ENCODE measurements at regions not wholly inside any gene's neighbourhood (a gene's known extent, or its start where the extent isn't known, plus 50 kb on each side); places are given as distances from the start of the nearest gene placed in this dataset.
"Not testable (repeated sequence)": the region's sequence is repeated elsewhere in the genome, so short reads cannot be mapped to it uniquely, and the experiment has no call there.

DNA sequence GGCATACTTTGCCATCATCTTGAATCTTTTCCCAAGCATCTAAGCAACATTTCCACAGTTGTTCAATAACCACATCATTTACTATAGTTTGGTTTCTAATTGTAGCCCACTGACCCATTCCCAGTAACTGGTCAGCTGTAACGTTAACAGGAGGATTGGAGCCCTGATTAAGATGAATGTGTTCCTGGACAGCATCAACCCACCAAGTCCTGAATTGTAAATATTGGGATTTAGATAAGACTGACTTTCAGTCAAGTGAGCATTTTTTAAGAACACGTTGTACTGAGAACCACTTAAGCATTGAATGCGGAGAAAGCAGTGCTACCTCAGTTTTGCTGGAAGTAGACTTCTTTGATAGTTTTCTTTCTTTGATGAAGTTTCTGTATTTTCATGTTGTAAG is 53.3 kb upstream of the ARL4D start:
- not testable (repeated sequence) for DNase-seq (ENCODE audit: low read depth in 3 of 3)

DNA sequence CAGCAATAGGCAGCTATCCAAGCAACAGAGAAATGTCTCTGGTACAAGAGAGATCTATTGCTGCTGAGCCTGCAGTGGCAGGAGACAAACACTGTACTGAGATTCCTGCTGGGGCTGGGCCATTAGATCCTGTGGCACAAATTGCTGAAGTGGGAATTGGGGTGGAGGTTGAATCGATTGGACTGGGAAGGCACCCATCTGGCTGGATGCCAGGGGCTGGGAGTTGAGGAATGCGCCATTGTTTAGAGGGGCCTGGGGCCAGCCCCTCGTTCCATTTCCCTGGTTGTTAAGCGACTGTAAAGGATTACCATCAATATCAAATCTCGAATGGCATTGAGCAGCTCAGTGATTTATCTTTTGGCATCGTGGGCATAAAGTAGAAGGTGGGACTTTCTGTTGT is 54.1 kb upstream of the ARL4D start:
- DNase-seq (ENCODE audit: low read depth in 3 of 3): no peak

DNA sequence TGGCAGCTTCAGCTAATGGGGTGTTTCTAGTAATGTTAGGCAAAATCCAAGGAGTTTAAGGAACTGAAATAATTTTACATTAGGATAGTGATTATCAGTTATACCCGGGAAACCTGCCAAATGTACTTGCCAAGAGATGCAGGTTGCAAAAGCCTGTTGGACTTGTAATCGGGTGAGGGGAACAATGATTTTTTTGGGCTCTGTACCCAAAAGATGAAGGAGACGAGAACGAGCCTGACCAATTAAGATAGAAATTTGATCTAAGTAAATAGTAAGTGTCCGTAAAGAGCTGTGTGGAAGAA is 56.3 kb upstream of the ARL4D start:
- DNase-seq (ENCODE audit: low read depth in 3 of 3): no peak

- DNase-seq (ENCODE audit: low read depth in 3 of 3): peak in 1 of 3 donors; percentile 26
Measured at GRCh38 chr17:43341715-43342588, 56.8 kb upstream of the ARL4D start.

GRCh38 chr17:43338886-43339516 is 59.8 kb upstream of the ARL4D start:
- peak in 1 of 3 donors; percentile 51 for DNase-seq (ENCODE audit: low read depth in 3 of 3)

GRCh38 chr17:43337684-43338428 is 60.9 kb upstream of the ARL4D start:
- DNase-seq (ENCODE audit: low read depth in 3 of 3): no peak

- no peak for DNase-seq (ENCODE audit: low read depth in 3 of 3)
Measured at GRCh38 chr17:43334738-43335402, 63.9 kb upstream of the ARL4D start.

DNA sequence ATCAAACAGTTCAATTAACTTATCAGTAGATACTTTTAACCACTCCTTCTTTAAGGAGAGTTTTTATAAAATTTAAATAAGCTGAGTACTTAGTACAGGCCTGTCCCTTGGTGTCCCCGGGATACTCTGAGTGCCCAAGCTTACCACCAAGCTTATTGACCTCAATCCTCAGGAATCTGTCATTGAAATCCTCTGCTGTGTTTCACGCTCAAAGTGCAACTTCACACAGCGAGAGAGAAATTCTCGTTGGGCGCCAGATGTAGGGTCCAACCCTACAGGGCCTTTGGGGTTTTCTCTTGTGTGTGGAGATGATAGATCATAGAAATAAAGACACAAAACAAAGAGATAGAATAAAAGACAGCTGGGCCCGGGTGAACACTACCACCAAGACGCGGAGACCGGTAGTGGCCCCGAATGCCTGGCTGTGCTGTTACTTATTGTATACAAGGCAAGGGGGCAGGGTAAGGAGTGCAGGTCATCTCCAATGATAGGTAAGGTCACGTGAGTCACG is 65.3 kb upstream of the ARL4D start:
- no peak for DNase-seq (ENCODE audit: low read depth in 3 of 3)

DNA sequence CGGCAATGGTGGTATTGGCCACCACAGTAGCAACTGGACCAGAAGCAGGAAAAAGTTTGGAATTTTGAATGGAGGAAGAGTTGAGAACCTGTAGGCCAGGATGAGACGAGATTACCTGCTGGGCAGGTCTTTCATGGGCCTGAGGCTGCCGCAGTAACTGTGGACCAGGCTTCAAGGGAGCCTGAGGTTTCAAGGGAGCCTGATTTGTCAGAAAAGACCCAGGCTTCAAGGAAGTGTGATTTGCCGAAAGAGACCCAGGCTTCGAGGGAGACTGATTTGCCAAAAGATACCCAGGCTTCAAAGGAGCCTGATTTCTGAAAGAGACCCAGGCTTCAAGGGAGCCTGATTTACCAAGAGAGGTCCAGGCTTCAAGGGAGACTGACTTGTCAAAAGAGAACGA is 66.6 kb upstream of the ARL4D start:
- no peak for DNase-seq (ENCODE audit: low read depth in 3 of 3)

DNA sequence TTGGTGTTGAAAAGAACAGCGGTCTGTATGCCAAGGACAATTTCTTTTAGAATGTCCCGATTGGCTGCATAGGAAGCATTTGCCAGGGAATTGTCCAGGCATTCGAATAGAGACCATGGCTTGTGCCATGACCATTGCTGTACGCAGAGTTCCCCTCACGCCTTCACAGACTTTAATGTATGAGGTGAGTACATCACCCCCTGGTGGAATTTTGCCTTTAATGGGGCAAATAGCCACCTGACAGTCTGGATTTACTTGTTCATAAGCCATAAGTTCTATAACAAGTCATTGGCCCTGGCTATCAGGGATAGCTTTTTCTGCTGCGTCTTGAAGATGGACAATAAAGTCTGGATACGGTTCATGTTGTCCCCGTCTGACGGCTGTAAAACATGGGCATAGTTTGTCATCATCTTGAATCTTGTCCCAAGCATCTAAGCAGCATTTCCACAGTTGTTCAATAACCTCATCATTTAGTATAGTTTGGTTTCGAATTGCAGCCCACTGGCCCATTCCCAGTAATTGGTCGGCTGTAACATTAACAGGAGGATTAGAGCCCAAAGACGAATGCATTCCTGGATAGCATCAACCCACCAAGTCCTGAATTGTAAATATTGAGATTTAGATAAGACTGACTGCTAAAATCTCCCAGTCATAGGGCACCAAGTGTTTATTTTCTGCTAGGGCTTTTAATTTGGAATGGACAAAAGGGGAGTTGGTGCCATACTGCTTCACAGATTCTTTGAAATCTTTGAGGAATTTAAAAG is 67.7 kb upstream of the ARL4D start:
- DNase-seq (ENCODE audit: low read depth in 3 of 3): no peak

- no peak for DNase-seq (ENCODE audit: low read depth in 3 of 3)
Measured at GRCh38 chr17:43329183-43329582, 69.6 kb upstream of the ARL4D start.

DNA sequence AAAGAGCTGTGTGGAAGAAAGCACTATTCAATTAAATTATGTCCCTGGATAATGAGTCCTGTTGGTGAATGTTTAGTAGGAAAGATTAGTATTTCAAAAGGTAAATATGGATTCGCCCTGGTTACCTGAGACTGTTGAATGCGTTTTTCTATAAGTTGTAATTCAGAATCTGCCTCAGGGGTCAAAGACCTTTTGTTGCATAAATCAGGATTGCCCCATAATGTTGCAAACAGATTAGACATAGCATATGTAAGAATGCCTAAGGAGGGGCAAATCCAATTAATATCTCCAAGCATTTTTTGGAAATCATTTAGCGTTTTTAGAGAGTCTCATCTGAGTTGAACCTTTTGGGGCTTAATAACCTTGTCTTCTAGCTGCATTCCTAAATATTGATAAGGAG is 70.1 kb upstream of the ARL4D start:
- DNase-seq (ENCODE audit: low read depth in 3 of 3): no peak

GRCh38 chr17:43327834-43328420 is 70.9 kb upstream of the ARL4D start:
- DNase-seq (ENCODE audit: low read depth in 3 of 3): no peak

- no peak for DNase-seq (ENCODE audit: low read depth in 3 of 3)
Measured at GRCh38 chr17:43327421-43327820, 71.4 kb upstream of the ARL4D start.

DNA sequence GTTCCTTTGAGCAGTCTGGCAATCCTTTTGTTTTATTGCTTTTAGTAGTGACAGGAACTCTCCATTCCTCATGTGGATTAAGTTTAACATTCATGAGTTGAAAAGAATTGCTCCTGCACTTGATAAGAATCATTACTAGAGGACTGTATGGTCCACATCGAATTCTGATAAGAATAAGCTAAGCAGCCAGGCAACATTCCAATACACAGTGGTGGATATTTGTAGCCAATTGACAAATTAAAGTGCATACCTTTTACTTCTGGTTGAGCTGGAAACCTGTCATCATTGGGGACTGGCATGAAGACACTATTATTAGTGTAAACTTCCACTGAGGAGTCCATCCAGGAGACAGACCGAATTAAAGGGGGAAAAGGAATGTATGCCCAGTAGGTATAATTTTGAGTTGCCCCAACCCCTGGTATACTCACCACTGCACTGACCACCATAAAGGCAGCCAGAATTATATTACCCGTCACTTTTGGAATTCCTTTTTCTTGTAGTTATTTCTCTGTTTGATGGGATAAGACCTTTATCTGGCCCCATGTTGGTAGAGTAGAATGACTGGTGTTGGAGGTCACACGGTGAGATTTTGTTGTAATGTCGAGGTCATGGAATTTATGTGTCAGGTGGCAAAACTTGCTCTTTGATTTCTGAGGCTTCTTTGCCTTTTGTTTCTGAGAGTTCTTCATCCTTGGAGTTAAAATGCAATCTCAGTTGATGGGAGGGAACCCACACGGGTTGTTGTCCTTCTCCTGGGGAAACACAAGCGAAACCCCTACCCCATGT is 72.1 kb upstream of the ARL4D start:
- DNase-seq (ENCODE audit: low read depth in 3 of 3): no peak

GRCh38 chr17:43324205-43324893 is 74.4 kb upstream of the ARL4D start:
- no peak for DNase-seq (ENCODE audit: low read depth in 3 of 3)

DNA sequence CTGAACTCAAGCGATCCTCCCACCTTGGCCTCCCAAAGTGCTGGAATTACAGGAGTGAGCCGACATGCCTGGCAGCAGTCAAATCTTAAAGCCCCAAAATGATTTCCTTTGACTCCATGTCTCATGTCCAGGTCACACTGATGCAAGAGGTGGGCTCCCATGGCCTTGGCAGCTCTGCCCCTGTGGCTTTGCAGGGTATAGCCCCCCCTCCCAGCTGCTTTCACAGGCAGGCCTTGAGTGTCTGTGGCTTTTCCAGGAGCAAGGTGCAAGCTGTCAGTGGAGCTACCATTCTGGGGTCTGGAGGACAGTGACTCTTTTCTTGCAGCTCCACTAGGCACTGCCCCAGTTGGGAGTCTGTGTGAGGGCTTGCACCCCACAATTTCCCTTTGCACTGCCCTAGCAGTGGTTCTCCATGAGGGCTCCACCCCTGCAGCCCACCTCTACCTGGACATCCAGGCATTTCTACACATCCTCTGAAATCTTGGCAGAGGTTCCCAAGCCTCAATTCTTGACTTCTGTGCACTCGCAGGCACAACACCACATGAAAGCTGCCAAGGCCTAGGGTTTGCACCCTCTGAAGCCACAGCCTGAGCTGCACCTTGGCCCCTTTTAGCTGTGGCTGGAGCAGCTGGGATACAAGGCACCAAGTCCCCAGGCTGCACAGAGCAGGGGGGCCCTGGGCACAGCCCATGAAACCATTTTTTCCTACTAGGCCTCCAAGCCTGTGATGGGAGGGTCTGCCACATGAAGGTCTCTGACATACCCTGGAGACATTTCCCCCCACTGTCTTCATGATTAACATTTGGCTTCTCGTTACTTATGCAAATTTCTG is 79.3 kb upstream of the ARL4D start:
- no peak for DNase-seq (ENCODE audit: low read depth in 3 of 3)

DNA sequence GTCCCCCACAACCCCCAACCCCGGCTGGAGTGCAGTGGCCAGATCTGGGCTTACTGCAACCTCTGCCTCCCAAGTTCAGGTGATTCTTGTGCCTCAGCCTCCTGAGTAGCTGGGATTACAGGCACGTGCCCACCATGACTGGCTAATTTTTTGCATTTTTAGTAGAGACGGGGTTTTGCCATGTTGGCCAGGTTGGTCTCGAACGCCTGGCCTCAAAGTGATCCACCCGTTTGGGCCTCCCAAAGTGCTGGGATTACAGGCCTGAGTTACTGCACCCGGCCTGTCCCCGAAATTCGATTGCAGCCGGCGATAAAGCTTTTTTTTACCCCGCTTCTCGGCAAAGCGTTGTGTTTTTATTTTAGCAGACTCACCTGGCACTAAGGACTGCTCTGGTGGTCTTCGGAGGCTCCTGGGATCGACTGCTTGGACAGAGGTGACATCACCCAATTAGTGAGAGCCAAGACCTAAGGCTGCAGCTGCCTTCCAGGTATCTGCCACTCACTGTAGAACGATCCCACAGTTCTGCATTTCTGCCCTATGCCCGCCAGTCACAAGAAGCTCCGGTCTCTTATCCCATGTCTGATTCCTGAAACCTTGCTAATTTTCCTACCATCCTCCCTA is 82.2 kb upstream of the ARL4D start:
- no peak for DNase-seq (ENCODE audit: low read depth in 3 of 3)
